ENCODE measurements at regions not wholly inside any gene's neighbourhood (a gene's known extent, or its start where the extent isn't known, plus 50 kb on each side); places are given as distances from the start of the nearest gene placed in this dataset.

GRCh38 chr6:119484598-119484997 lies 135.0 kb upstream of the MAN1A1 start:
- ATAC-seq (ENCODE audit: low read depth), result no peak
- H3K4me1 Mint-ChIP-seq, result peaks cover 4% of the 10 kb centered on the region
- CTCF ChIA-PET, result no interaction called here
- H3K27ac Mint-ChIP-seq, result no peak overlapping the region
- POLR2A ChIA-PET, result no interaction called here
- intact Hi-C loops (cut with micrococcal nuclease), result no loop called here
- H3K9me3 Mint-ChIP-seq, result no peaks in the 10 kb centered on the region
- H3K27me3 Mint-ChIP-seq, result no peaks in the 10 kb centered on the region
- no peak for DNase-seq
- no peak overlapping the region for H3K4me3 Mint-ChIP-seq
- H3K36me3 Mint-ChIP-seq (ENCODE audit: low read depth), result no peaks in the 10 kb centered on the region
- TF ChIP-seq CTCF (IDR thresholded peaks at IDR 0.05), result no peak

- H3K4me1 Mint-ChIP-seq, result no peaks in the 10 kb centered on the region
- no peaks in the 10 kb centered on the region for H3K9me3 Mint-ChIP-seq
- no peaks in the 10 kb centered on the region for H3K36me3 Mint-ChIP-seq (ENCODE audit: low read depth)
These were observed 134.3 kb upstream of the MAN1A1 start for GRCh38 chr6:119483908-119484307.

GRCh38 chr6:119482850-119483285 lies 133.3 kb upstream of the MAN1A1 start:
- Mint-ChIP-seq H3K4me3 (no peak overlapping the region), H3K27ac (no peak overlapping the region), H3K9me3 (no peaks in the 10 kb centered on the region), H3K4me1 (no peaks in the 10 kb centered on the region), H3K27me3 (no peaks in the 10 kb centered on the region), H3K36me3 (ENCODE audit: low read depth) (no peaks in the 10 kb centered on the region)
- intact Hi-C loops (cut with micrococcal nuclease), result no loop called here
- ChIA-PET POLR2A (no interaction called here), CTCF (no interaction called here)
- DNase-seq (no peak), ATAC-seq (ENCODE audit: low read depth) (no peak)
- TF ChIP-seq CTCF (IDR thresholded peaks at IDR 0.05), result no peak

More at GRCh38 chr6:119483908-119484307, 134.3 kb upstream of the MAN1A1 start:
- TF ChIP-seq CTCF (IDR thresholded peaks at IDR 0.05), result no peak
- no peak for DNase-seq
- no peak for ATAC-seq (ENCODE audit: low read depth)
- no peaks in the 10 kb centered on the region for H3K27me3 Mint-ChIP-seq
- H3K27ac Mint-ChIP-seq, result no peak overlapping the region
- POLR2A ChIA-PET, result no interaction called here
- intact Hi-C loops (cut with micrococcal nuclease), result no loop called here
- CTCF ChIA-PET, result no interaction called here
- H3K4me3 Mint-ChIP-seq, result no peak overlapping the region

GRCh38 chr6:119481976-119482375 lies 132.4 kb upstream of the MAN1A1 start:
- H3K36me3 Mint-ChIP-seq (ENCODE audit: low read depth), result no peaks in the 10 kb centered on the region
- DNase-seq (no peak), ATAC-seq (ENCODE audit: low read depth) (no peak)
- no peaks in the 10 kb centered on the region for H3K4me1 Mint-ChIP-seq
- no peak overlapping the region for H3K4me3 Mint-ChIP-seq
- no peak overlapping the region for H3K27ac Mint-ChIP-seq
- POLR2A ChIA-PET, result no interaction called here
- no peaks in the 10 kb centered on the region for H3K27me3 Mint-ChIP-seq
- TF ChIP-seq CTCF (IDR thresholded peaks at IDR 0.05), result no peak
- intact Hi-C loops (cut with micrococcal nuclease), result no loop called here
- H3K9me3 Mint-ChIP-seq, result no peaks in the 10 kb centered on the region
- CTCF ChIA-PET, result no interaction called here

- H3K27ac Mint-ChIP-seq, result no peak overlapping the region
- intact Hi-C loops (cut with micrococcal nuclease), result no loop called here
- DNase-seq (no peak), ATAC-seq (ENCODE audit: low read depth) (no peak)
- ChIA-PET POLR2A (no interaction called here), CTCF (no interaction called here)
- no peaks in the 10 kb centered on the region for H3K27me3 Mint-ChIP-seq
- H3K36me3 Mint-ChIP-seq (ENCODE audit: low read depth), result no peaks in the 10 kb centered on the region
- no peak overlapping the region for H3K4me3 Mint-ChIP-seq
- H3K4me1 Mint-ChIP-seq, result peaks cover 2% of the 10 kb centered on the region
- TF ChIP-seq CTCF (IDR thresholded peaks at IDR 0.05), result no peak
- H3K9me3 Mint-ChIP-seq, result no peaks in the 10 kb centered on the region
These were observed 131.5 kb upstream of the MAN1A1 start for GRCh38 chr6:119480961-119481497.
